Astrocyte of the spinal cord (primary cell): ENCODE measurements at regions not wholly inside any gene's neighbourhood (a gene's known extent, or its start where the extent isn't known, plus 50 kb on each side); places are given as distances from the start of the nearest gene placed in this dataset.

ENCODE experiments used
- DNase-seq: peaks from one replicate; pipeline ENCODE4 v3.0.0; 2011; ENCODE audit warnings: low read depth, low spot score
- H3K4me3 ChIP-seq: 2 replicates; pipeline ENCODE4 v1.5.1; 2011; ENCODE audit warnings: low read depth, mild to moderate bottlenecking, low read length, moderate library complexity
- CTCF ChIP-seq: IDR thresholded peaks from 2 replicates; pipeline ENCODE4 v1.5.1; 2012; ENCODE audit warnings: low read depth, mild to moderate bottlenecking, low read length, inconsistent platforms
- in situ Hi-C: cut with HindIII; loops from 2 replicates; pipeline ENCODE4 v1.10.0; 2017; ENCODE audit warnings: low sequenced_read_pairs

GRCh38 chr16:50996166-50996829 is 154.8 kb downstream of the SALL1 start:
- TF ChIP-seq CTCF: no peak
- DNase-seq: no peak
- H3K4me3 ChIP-seq: no peak overlapping the region
- in situ Hi-C loops: no loop called here

- in situ Hi-C loops: no loop called here
- TF ChIP-seq CTCF: no peak
- H3K4me3 ChIP-seq: no peak overlapping the region
- DNase-seq: no peak
These were observed 156.1 kb downstream of the SALL1 start for GRCh38 chr16:50994995-50995394.

GRCh38 chr16:50992350-50993032 is 158.6 kb downstream of the SALL1 start:
- in situ Hi-C loops: no loop called here

GRCh38 chr16:50991436-50991835 is 159.6 kb downstream of the SALL1 start:
- no peak for DNase-seq
- in situ Hi-C loops: no loop called here
- H3K4me3 ChIP-seq: no peak overlapping the region
- TF ChIP-seq CTCF: no peak

More at GRCh38 chr16:50992350-50993032, 158.6 kb downstream of the SALL1 start:
- DNase-seq: no peak
- no peak overlapping the region for H3K4me3 ChIP-seq
- no peak for TF ChIP-seq CTCF

GRCh38 chr16:50991006-50991405 is 160.1 kb downstream of the SALL1 start:
- in situ Hi-C loops: no loop called here
- DNase-seq: no peak
- H3K4me3 ChIP-seq: no peak overlapping the region
- TF ChIP-seq CTCF: no peak

GRCh38 chr16:50989047-50989446 is 162.0 kb downstream of the SALL1 start:
- no peak for DNase-seq
- no peak for TF ChIP-seq CTCF
- H3K4me3 ChIP-seq: no peak overlapping the region
- in situ Hi-C loops: no loop called here
